K562 (cell line): ENCODE measurements at regions not wholly inside any gene's neighbourhood (a gene's known extent, or its start where the extent isn't known, plus 50 kb on each side); places are given as distances from the start of the nearest gene placed in this dataset.

Experiments
- ATAC-seq: fragments of 200-7000 bp; cut with Tn5 transposase; 3 replicates; pipeline ENCODE4 v1.9.1; 2020; ENCODE audit warnings: moderate library complexity
- BruUV-seq: library from RNA; stranded (reverse); fragments of 400-500 nt; replicated peaks from 2 replicates; lab custom pipeline; 2021; lab: Mats Ljungman, UMichigan
- CTCF ChIA-PET: fragments of 300-600 bp; formaldehyde crosslinking; extraction: SDS; loops from one replicate; lab custom pipeline; 2021; ENCODE audit warnings: low intra/inter-chr PET ratio; lab: Yijun Ruan, JAX
- POLR2A ChIA-PET: fragments of 300-600, 350-650 bp; sonication (Branson Sonifier 250); formaldehyde crosslinking; extraction: SDS; loops from one replicate; lab custom pipeline; 2021; ENCODE audit warnings: antibody characterized with exemption, inconsistent platforms; lab: Yijun Ruan, JAX
- DNase-seq, 4 experiments: peaks; one replicate each; pipeline versions ENCODE4 v3.0.0 to v3.0.0-alpha.2; 2011 to 2018; ENCODE audit warnings: low spot score in 3 of 4, mixed read lengths in 3 of 4; ENCODE audit errors: extremely low read depth in 1 of 4
- FAIRE-seq: peaks from 2 replicates; lab custom pipeline; 2011; peaks lifted over from hg19 to GRCh38; lab: Jason Lieb, UNC
- H2AFZ ChIP-seq: 2 replicates; pipeline ENCODE4 v1.6.0; 2011; ENCODE audit warnings: low read depth, low read length, control low read depth, inconsistent platforms
- H3K27ac ChIP-seq: fragments of 200-600 bp; 3 replicates; pipeline ENCODE4 v1.8.0; 2011; ENCODE audit warnings: low read depth, mild to moderate bottlenecking, control low read depth, inconsistent platforms, low read length, moderate library complexity, mixed read lengths; ENCODE audit errors: extremely low read depth
- H3K27me3 ChIP-seq, 2 experiments: fragments of 300-600 bp in 1 of 2; 2 replicates in 1 of 2; 3 replicates in 1 of 2; pipeline versions ENCODE4 v1.6.0 to v1.8.0; 2011; ENCODE audit warnings: inconsistent platforms in 2 of 2, low read length in 2 of 2, mild to moderate bottlenecking in 1 of 2, mixed read lengths in 1 of 2, moderate library complexity in 1 of 2; ENCODE audit not compliant: control insufficient read depth in 2 of 2, insufficient read depth in 2 of 2
- H3K36me3 ChIP-seq: fragments of 300-600 bp; 3 replicates; pipeline ENCODE4 v1.8.0; 2011; ENCODE audit warnings: mild to moderate bottlenecking, low read length, inconsistent platforms; ENCODE audit not compliant: control insufficient read depth, insufficient read depth
- H3K4me1 ChIP-seq, 2 experiments: fragments of 200-600 bp in 1 of 2; replicated peaks in 1 of 2; 2 replicates in 1 of 2; 3 replicates in 1 of 2; pipeline versions ENCODE4 v1.5.1 to v1.8.0; 2011; ENCODE audit warnings: inconsistent platforms in 2 of 2, low read length in 2 of 2, mild to moderate bottlenecking in 1 of 2, mixed read lengths in 1 of 2, moderate library complexity in 1 of 2; ENCODE audit not compliant: control insufficient read depth in 2 of 2, insufficient read depth in 2 of 2
- H3K4me2 ChIP-seq: 2 replicates; pipeline ENCODE4 v1.6.1; 2011; ENCODE audit warnings: low read length, control low read depth, inconsistent platforms, mixed read lengths; ENCODE audit not compliant: insufficient read depth
- H3K4me3 ChIP-seq: fragments of 200-600 bp; sonication (generic), shearing (Covaris generic); 2 replicates; pipeline ENCODE4 v1.5.1; 2016; ENCODE audit warnings: control low read depth, inconsistent platforms
- H3K79me2 ChIP-seq: fragments of 200-600 bp; 3 replicates; pipeline ENCODE4 v1.8.0; 2011; ENCODE audit warnings: low read length, inconsistent platforms; ENCODE audit not compliant: control insufficient read depth, insufficient read depth
- H3K9ac ChIP-seq, 2 experiments: 2 replicates each; pipeline versions ENCODE4 v1.6.0 to v1.6.1; 2011; ENCODE audit warnings: low read depth in 2 of 2, low read length in 2 of 2, control low read depth in 1 of 2, inconsistent platforms in 1 of 2, mild to moderate bottlenecking in 1 of 2, mixed read lengths in 1 of 2; ENCODE audit not compliant: insufficient read depth in 1 of 2
- H3K9me1 ChIP-seq: one replicate; pipeline ENCODE4 v1.6.0; 2011; ENCODE audit warnings: inconsistent platforms, mild to moderate bottlenecking, low read length, moderate library complexity; ENCODE audit not compliant: control insufficient read depth, insufficient read depth
- H3K9me3 ChIP-seq: replicated peaks from 2 replicates; pipeline ENCODE4 v1.5.1; 2011; ENCODE audit warnings: low read depth, low read length, inconsistent platforms; ENCODE audit not compliant: control insufficient read depth, insufficient read depth
- H4K20me1 ChIP-seq: replicated peaks from 2 replicates; pipeline ENCODE4 v1.6.1; 2011; ENCODE audit warnings: low read length, inconsistent platforms, mixed read lengths; ENCODE audit not compliant: control insufficient read depth, insufficient read depth
- FOXM1 ChIP-seq, 2 experiments: fragments of 450-650 bp in 1 of 2; sonication (generic) in 1 of 2; formaldehyde crosslinking in 1 of 2; IDR thresholded peaks; 2 replicates each; pipeline versions ENCODE4 v1.6.1 to v1.9.0; 2017 to 2022; ENCODE audit warnings: low read depth in 2 of 2, mild to moderate bottlenecking in 2 of 2, missing genetic modification reagents in 1 of 2, moderate library complexity in 1 of 2
- KDM2B ChIP-seq: fragments of 250-450 bp; sonication (Bioruptor Pico); IDR thresholded peaks from 2 replicates; pipeline ENCODE4 v1.8.0; 2021; ENCODE audit warnings: mild to moderate bottlenecking, moderate library complexity
- NR2F6 ChIP-seq: fragments of 450-650 bp; formaldehyde crosslinking; IDR thresholded peaks from 2 replicates; pipeline ENCODE4 v1.4.0; 2020; ENCODE audit warnings: mild to moderate bottlenecking
- U2AF1 ChIP-seq: fragments of 200-400 bp; formaldehyde crosslinking; optimal IDR thresholded peaks from 2 replicates; pipeline ENCODE3; 2017; ENCODE audit warnings: mild to moderate bottlenecking, low read depth, low read length, moderate library complexity
- ZFP36 ChIP-seq: fragments of 150-350 bp; IDR thresholded peaks from 2 replicates; pipeline ENCODE4 v1.6.1; 2018; ENCODE audit warnings: low read length, low read depth; ENCODE audit not compliant: partially characterized antibody
- ZNF143 ChIP-seq: sonication (generic); formaldehyde crosslinking; IDR thresholded peaks from 2 replicates; pipeline ENCODE4 v1.9.0; 2022; ENCODE audit warnings: mild to moderate bottlenecking, missing genetic modification reagents
- ZNF175 ChIP-seq: fragments of 200-800 bp; sonication (Bioruptor generic); IDR thresholded peaks from 2 replicates; pipeline ENCODE4 v1.6.1; 2016; ENCODE audit warnings: low read depth, mild to moderate bottlenecking, missing genetic modification characterization, missing compliant biosample characterization
- ZNF707 ChIP-seq: fragments of 250-450 bp; sonication (Bioruptor Pico); conservative IDR thresholded peaks from 2 replicates; pipeline ENCODE4 v1.8.0; 2022; ENCODE audit warnings: inconsistent platforms, mild to moderate bottlenecking, moderate library complexity
- ZNF780A ChIP-seq: fragments of 250-450 bp; sonication (Bioruptor Pico); IDR thresholded peaks from 2 replicates; pipeline ENCODE4 v1.5.0; 2021; ENCODE audit warnings: mild to moderate bottlenecking
- WGBS: fragments of 100-300 bp; shearing (Covaris generic); methylation state at CpG from one replicate; pipeline ENCODE4 v1.1.6; 2016; ENCODE audit warnings: low coverage, mixed read lengths; ENCODE audit not compliant: insufficient coverage; ENCODE audit errors: missing lambda C conversion rate; 5-methylcytosine and 5-hydroxymethylcytosine counted together
- in situ Hi-C: fragments of 300-500 bp; cut with MboI; formaldehyde crosslinking; loops from 4 replicates; pipeline ENCODE4 v1.15.0; 2018; ENCODE audit warnings: inconsistent platforms, mixed read lengths
- intact Hi-C: fragments of 100-400 bp; cut with micrococcal nuclease; formaldehyde crosslinking; loops from 2 replicates; pipeline ENCODE4 v1.14.2; 2022
- TF ChIP-seq, protein P1 (sequence below): sonication (generic); formaldehyde crosslinking; IDR thresholded peaks from 2 replicates; pipeline ENCODE4 v1.8.0; 2022; ENCODE audit warnings: missing genetic modification reagents, mild to moderate bottlenecking, borderline replicate concordance

DNA sequence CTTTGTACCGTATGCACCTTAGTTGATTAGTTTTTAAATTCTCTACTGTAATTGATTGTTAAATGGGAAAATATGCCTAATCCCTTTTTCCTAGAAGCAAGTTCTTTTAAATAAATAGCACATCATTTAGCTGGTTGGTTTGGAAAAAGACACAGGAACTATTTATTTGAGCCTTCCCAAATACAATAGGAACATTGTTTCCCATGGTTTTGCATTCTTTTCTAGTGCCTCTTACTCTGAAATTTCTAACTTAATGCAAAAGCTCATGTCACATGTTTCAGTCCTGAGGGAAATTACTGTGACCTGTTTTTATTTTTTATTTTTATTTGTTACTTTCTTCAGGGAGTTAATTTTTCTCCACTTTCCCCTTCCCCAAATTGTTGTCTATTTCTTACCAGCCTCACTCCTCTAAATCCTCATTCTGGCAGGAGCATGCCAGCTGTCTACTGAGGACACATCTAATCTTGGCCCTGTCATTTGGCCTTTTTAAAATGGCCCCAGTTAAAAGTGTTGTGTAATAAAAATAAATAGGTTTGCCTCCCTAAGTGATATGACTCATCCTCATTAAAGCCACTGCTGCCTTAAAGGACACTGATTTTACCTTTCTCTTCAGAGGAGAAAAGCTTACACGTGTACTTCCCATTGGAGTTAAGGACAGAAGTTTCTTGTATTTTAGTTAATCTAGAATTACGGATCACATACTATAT is 94.5 kb downstream of the PPP1R3A start:
- Histone ChIP-seq H3K4me3 (no peak overlapping the region), H3K9ac (no peak overlapping the region), H3K27me3 (no peaks in the 10 kb centered on the region), H3K36me3 (no peaks in the 10 kb centered on the region), H3K4me1 (no peaks in the 10 kb centered on the region), H3K9me3 (no peaks in the 10 kb centered on the region), H3K4me2 (no peak overlapping the region), H4K20me1 (no peaks in the 10 kb centered on the region), H3K79me2 (no peaks in the 10 kb centered on the region), H3K27ac (no peak overlapping the region), H3K9me1 (no peaks in the 10 kb centered on the region), H2AFZ (no peak overlapping the region)
- ChIA-PET POLR2A (no interaction called here), CTCF (no interaction called here)
- ATAC-seq = no peak
- intact Hi-C loops (no loop called here), in situ Hi-C loops (no loop called here)
- no TSS peak for BruUV-seq
- no peak for FAIRE-seq
- no peak for DNase-seq
- 3% methylated on average over 3 of the region's 3 CpGs for WGBS
- TF ChIP-seq ZNF780A (no peak), KDM2B (no peak), ZNF143 (no peak), NR2F6 (no peak), ZNF175 (CRISPR knock-in tag) (no peak), U2AF1 (no peak), ZFP36 (no peak), ZNF707 (no peak), FOXM1 (IDR thresholded peaks at IDR 0.05; ENCODE audit: low read depth) (no peak), FOXM1 (CRISPR knock-in tag; IDR thresholded peaks at IDR 0.05; ENCODE audit: low read depth) (no peak)
- TF ChIP-seq, protein P1, sequence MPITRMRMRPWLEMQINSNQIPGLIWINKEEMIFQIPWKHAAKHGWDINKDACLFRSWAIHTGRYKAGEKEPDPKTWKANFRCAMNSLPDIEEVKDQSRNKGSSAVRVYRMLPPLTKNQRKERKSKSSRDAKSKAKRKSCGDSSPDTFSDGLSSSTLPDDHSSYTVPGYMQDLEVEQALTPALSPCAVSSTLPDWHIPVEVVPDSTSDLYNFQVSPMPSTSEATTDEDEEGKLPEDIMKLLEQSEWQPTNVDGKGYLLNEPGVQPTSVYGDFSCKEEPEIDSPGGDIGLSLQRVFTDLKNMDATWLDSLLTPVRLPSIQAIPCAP (CRISPR knock-in tag) = no peak
